Activated B cell treated with CpG ODN at 0.5 μM for 24 hours (primary cell): ENCODE measurements at regions not wholly inside any gene's neighbourhood (a gene's known extent, or its start where the extent isn't known, plus 50 kb on each side); places are given as distances from the start of the nearest gene placed in this dataset.

Source experiments
- ATAC-seq: fragments of 200-7000 bp; cut with Tn5 transposase; one replicate; pipeline ENCODE4 v1.10.0; 2021; ENCODE audit warnings: low read depth, mild to moderate bottlenecking, moderate library complexity
- CTCF ChIA-PET: fragments of 350-600 bp; sonication (Branson Sonifier 250); formaldehyde crosslinking; loops from one replicate; lab custom pipeline; 2021; ENCODE audit warnings: antibody characterized with exemption; lab: Charles Lee
- POLR2A ChIA-PET: fragments of 350-600 bp; sonication (Branson Sonifier 250); formaldehyde crosslinking; loops from one replicate; lab custom pipeline; 2021; ENCODE audit warnings: antibody characterized with exemption; lab: Charles Lee
- DNase-seq: peaks from one replicate; pipeline ENCODE4 v3.0.0; 2022
- H3K27ac Mint-ChIP-seq: one replicate; pipeline ENCODE4 v1.8.0; 2020; ENCODE audit warnings: mixed read lengths
- H3K27me3 Mint-ChIP-seq: one replicate; pipeline ENCODE4 v1.8.0; 2021; ENCODE audit warnings: mixed read lengths
- H3K36me3 Mint-ChIP-seq: one replicate; pipeline ENCODE4 v1.8.0; 2021; ENCODE audit warnings: low read depth, mixed read lengths
- H3K4me1 Mint-ChIP-seq: one replicate; pipeline ENCODE4 v1.8.0; 2021; ENCODE audit warnings: mixed read lengths
- H3K4me3 Mint-ChIP-seq: one replicate; pipeline ENCODE4 v1.8.0; 2020; ENCODE audit warnings: mild to moderate bottlenecking, mixed read lengths
- H3K9me3 Mint-ChIP-seq: one replicate; pipeline ENCODE4 v1.8.0; 2020; ENCODE audit warnings: mixed read lengths
- CTCF ChIP-seq: fragments of 200-600 bp; IDR thresholded peaks from one replicate; pipeline ENCODE4 v1.8.0; 2022; ENCODE audit warnings: antibody characterized with exemption, mild to moderate bottlenecking
- intact Hi-C: fragments of 100-400 bp; cut with micrococcal nuclease; formaldehyde crosslinking; loops from one replicate; pipeline ENCODE4 v1.15.1; 2024

- no peak for ATAC-seq
- ChIA-PET CTCF (no interaction called here), POLR2A (no interaction called here)
- DNase-seq, result no peak
- H3K9me3 Mint-ChIP-seq, result peaks cover 13% of the 10 kb centered on the region
- no peak overlapping the region for H3K27ac Mint-ChIP-seq
- peaks cover 11% of the 10 kb centered on the region for H3K4me1 Mint-ChIP-seq
- H3K4me3 Mint-ChIP-seq, result peak overlapping the region; percentile 32
- H3K36me3 Mint-ChIP-seq, result no peaks in the 10 kb centered on the region
- H3K27me3 Mint-ChIP-seq, result no peaks in the 10 kb centered on the region
- intact Hi-C loops, result no loop called here
- TF ChIP-seq CTCF, result no peak
These were observed 66.3 kb upstream of the DGKK start for GRCh38 chrX:50536955-50537354.
